BLaER1 treated with 17β-estradiol and CSF1 and Interleukin-3, amounts not matched to agents 10 nM and 100 nM (cell line): ENCODE measurements at regions not wholly inside any gene's neighbourhood (a gene's known extent, or its start where the extent isn't known, plus 50 kb on each side); places are given as distances from the start of the nearest gene placed in this dataset.
A peak's percentile ranks its signal among the peaks of the same experiment; 100 is the strongest.

Experiments used
- H3K27ac ChIP-seq, 11 experiments: shearing (Covaris generic); formaldehyde crosslinking; 2 replicates each; pipeline ENCODE4 v1.8.1; 2022
- H3K27me3 ChIP-seq, 11 experiments: shearing (Covaris generic); formaldehyde crosslinking; 2 replicates each; pipeline ENCODE4 v1.8.1; 2022
- H3K36me3 ChIP-seq, 11 experiments: shearing (Covaris generic); formaldehyde crosslinking; 2 replicates each; pipeline ENCODE4 v1.8.1; 2022
- H3K4me1 ChIP-seq, 10 experiments: shearing (Covaris generic); formaldehyde crosslinking; 2 replicates each; pipeline ENCODE4 v1.8.1; 2022
- H3K4me2 ChIP-seq, 11 experiments: shearing (Covaris generic); formaldehyde crosslinking; 2 replicates each; pipeline ENCODE4 v1.8.1; 2022
- H3K4me3 ChIP-seq, 10 experiments: shearing (Covaris generic); formaldehyde crosslinking; 2 replicates each; pipeline ENCODE4 v1.8.1; 2022
- H3K9ac ChIP-seq, 11 experiments: shearing (Covaris generic); formaldehyde crosslinking; 2 replicates each; pipeline ENCODE4 v1.8.1; 2022
- H3K9me3 ChIP-seq, 11 experiments: shearing (Covaris generic); formaldehyde crosslinking; replicated peaks in 1 of 11; 2 replicates each; pipeline ENCODE4 v1.8.1; 2022
- H4K20me1 ChIP-seq, 11 experiments: shearing (Covaris generic); formaldehyde crosslinking; 2 replicates each; pipeline ENCODE4 v1.8.1; 2022
- Cebpa-rat ChIP-seq, 11 experiments: shearing (Covaris generic); IDR thresholded peaks; 2 replicates each; pipeline ENCODE4 v1.8.1; 2022

DNA sequence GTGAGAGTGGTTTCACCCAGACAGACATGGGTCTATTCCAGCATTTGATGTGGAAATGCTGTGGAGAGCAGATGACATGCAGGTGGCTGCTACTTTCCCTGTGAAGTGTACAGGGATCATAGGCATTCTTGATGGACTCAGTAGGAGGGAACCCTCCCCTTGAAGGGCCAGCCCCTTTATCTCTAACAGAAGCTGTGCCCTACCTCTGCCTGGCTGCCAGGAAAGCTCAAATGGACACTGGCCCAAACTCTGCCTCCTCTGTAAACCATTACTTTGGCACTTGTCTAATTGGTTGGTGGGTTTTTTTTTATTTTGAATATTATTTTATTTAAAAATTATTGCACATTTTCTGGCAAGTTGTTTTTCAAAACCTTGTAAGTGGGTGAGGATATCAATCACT lies 106.7 kb upstream of the GGTLC1 start:
- H3K4me3 ChIP-seq = no peak overlapping the region
- no peaks in the 10 kb centered on the region for H3K4me1 ChIP-seq
- H3K27ac ChIP-seq = no peak overlapping the region
- no peak overlapping the region for H3K4me2 ChIP-seq
- no peaks in the 10 kb centered on the region for H3K27me3 ChIP-seq
- no peaks in the 10 kb centered on the region for H4K20me1 ChIP-seq
- no peak overlapping the region for H3K9ac ChIP-seq
- TF ChIP-seq Cebpa-rat (IDR thresholded peaks at IDR 0.05) = no peak
- no peaks in the 10 kb centered on the region for H3K36me3 ChIP-seq
- H3K9me3 ChIP-seq = no peaks in the 10 kb centered on the region

DNA sequence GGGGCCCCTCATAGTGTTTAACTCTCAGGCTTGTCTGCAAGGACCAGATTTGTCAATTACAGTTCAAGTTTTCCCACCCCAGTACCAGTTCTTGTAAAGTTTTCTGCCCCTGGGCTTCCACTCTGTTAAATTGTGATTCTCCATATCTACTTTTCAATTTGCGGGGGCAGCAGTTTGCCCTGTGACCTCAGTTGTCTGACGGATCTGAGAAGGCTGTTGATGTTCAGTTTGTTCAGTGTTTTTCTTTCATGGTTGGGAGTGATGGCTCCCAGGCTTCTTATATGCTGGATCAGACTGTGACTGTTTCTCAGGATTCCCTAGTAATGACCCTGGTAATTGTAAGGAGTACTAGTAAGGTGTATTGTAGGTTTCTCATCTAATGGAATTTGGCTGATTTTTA lies 101.0 kb upstream of the GGTLC1 start:
- Histone ChIP-seq H3K9me3 (no peaks in the 10 kb centered on the region), H3K27me3 (no peaks in the 10 kb centered on the region), H3K36me3 (no peaks in the 10 kb centered on the region), H3K27ac (no peak overlapping the region), H3K9ac (no peak overlapping the region), H3K4me2 (peak overlapping the region in 2 of 11 experiments; percentile 12 to 25; a peak in 1 of 22 replicates), H3K4me3 (no peak overlapping the region), H3K4me1 (peaks cover 0 to 8% (median 0%) of the 10 kb centered on the region in 10 experiments; a peak in 6 of 20 replicates), H4K20me1 (no peaks in the 10 kb centered on the region)
- TF ChIP-seq Cebpa-rat (IDR thresholded peaks at IDR 0.05) = no peak

DNA sequence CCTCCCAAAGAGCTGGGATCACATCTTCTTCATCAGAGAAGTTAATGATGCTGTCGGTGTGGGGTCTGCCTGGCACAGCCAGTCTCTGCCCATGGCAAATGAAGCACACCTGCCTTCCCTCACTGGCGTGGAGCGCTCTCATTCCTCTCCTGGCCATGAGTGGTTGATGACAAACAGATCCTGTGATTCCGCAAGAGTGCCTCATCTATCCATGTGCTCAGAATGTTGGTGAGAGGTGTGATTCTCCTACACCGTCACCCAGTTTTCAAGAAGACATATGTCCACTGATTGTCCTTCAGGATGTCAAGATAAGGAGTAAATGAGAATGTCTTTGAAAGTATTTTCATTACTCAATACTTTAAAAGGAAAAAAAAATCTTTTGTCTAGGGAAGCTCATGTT lies 97.5 kb upstream of the GGTLC1 start:
- Histone ChIP-seq H3K36me3 (no peaks in the 10 kb centered on the region), H3K27ac (no peak overlapping the region), H3K4me1 (peaks cover 0 to 8% (median 0%) of the 10 kb centered on the region in 10 experiments; a peak in 6 of 20 replicates), H3K9me3 (no peaks in the 10 kb centered on the region), H3K4me3 (no peak overlapping the region), H3K27me3 (no peaks in the 10 kb centered on the region), H3K4me2 (no peak overlapping the region), H4K20me1 (no peaks in the 10 kb centered on the region), H3K9ac (no peak overlapping the region)
- TF ChIP-seq Cebpa-rat (IDR thresholded peaks at IDR 0.05) = no peak

DNA sequence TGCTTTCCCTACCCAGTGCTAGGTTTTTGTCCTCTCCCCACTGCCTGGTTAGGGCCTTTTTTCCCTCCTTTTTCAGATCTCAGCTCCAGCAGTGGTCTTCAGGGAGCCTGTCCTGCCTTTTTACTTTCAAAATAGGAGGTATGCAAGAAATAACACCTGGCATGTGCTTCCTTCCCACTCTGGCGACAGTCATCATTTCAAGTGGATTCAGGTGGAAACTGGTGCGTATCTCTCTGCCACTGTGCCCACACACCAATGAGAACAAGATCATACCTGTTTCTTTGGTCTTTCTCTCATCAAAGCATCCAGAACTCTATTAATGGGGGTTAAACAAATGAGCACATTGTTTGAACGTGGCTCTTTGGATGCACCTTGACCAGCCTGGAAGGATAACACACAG lies 95.7 kb upstream of the GGTLC1 start:
- Histone ChIP-seq H3K27ac (no peak overlapping the region), H3K9ac (no peak overlapping the region), H3K36me3 (no peaks in the 10 kb centered on the region), H3K4me3 (no peak overlapping the region), H3K4me1 (peaks cover 0 to 8% (median 0%) of the 10 kb centered on the region in 10 experiments; a peak in 6 of 20 replicates), H3K27me3 (no peaks in the 10 kb centered on the region), H3K4me2 (no peak overlapping the region), H4K20me1 (no peaks in the 10 kb centered on the region), H3K9me3 (no peaks in the 10 kb centered on the region)
- TF ChIP-seq Cebpa-rat (IDR thresholded peaks at IDR 0.05) = no peak

DNA sequence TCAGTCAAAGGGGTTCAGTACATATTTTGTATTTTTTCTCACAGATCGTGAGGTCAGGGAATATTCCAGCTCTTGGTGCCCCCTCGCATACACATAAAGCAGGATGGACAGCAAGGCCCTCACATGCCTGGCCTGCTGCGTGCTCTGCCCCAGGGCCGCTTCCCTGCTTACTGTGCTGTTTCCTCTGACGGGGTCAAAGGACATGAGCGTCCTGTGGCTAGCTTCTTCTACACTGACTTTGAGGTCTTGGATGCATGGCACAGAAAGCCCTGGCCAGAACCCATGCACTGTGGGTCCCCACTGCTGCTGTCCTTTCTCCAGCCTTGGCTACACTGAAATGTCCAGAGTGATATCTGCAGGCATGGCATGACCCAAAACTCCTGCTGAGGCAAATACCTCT lies 92.5 kb upstream of the GGTLC1 start:
- no peaks in the 10 kb centered on the region for H3K9me3 ChIP-seq
- no peak overlapping the region for H3K4me2 ChIP-seq
- no peaks in the 10 kb centered on the region for H4K20me1 ChIP-seq
- H3K27me3 ChIP-seq = no peaks in the 10 kb centered on the region
- TF ChIP-seq Cebpa-rat (IDR thresholded peaks at IDR 0.05) = no peak
- H3K9ac ChIP-seq = no peak overlapping the region
- no peaks in the 10 kb centered on the region for H3K4me1 ChIP-seq
- no peak overlapping the region for H3K4me3 ChIP-seq
- no peaks in the 10 kb centered on the region for H3K36me3 ChIP-seq
- H3K27ac ChIP-seq = no peak overlapping the region

DNA sequence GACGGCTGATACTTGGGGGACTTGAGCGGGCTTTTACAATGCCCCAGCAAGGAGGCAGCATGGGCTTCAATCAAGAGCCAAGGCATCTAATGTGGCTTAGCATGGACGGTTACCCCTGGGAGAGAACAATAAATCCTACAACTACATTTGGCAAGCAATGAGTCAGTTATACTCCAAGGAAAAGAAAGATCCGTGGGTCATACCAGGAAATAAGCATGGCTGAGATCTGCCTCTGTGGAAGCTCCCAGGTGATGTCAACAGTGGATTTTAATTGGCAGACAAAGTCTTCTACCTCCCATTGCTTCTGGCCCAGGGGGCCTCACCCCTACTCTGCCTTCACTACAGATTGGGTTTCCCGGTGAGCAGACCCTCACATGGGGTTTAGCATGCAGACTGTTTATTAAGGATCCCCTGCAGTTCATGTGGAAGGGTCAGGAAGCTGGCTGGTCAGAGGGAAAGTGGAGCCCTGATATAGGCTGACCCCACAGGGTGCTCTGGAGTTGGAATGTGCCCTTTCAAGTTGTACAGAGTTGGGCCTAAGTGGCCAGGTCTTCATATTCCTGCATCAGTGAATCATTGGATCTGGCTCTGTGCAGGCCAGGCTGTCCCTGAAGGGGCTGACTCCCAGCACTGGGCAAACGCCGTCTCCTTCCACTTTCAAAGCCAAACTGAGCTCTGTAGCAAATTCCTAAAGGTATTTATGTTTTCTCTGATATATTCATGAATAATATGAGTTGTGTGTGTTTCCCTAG lies 91.3 kb upstream of the GGTLC1 start:
- no peak overlapping the region for H3K27ac ChIP-seq
- no peaks in the 10 kb centered on the region for H3K4me1 ChIP-seq
- H3K9ac ChIP-seq = no peak overlapping the region
- no peak overlapping the region for H3K4me3 ChIP-seq
- H3K9me3 ChIP-seq = no peaks in the 10 kb centered on the region
- no peaks in the 10 kb centered on the region for H4K20me1 ChIP-seq
- no peak overlapping the region for H3K4me2 ChIP-seq
- no peaks in the 10 kb centered on the region for H3K27me3 ChIP-seq
- no peak for TF ChIP-seq Cebpa-rat (IDR thresholded peaks at IDR 0.05)
- H3K36me3 ChIP-seq = no peaks in the 10 kb centered on the region

DNA sequence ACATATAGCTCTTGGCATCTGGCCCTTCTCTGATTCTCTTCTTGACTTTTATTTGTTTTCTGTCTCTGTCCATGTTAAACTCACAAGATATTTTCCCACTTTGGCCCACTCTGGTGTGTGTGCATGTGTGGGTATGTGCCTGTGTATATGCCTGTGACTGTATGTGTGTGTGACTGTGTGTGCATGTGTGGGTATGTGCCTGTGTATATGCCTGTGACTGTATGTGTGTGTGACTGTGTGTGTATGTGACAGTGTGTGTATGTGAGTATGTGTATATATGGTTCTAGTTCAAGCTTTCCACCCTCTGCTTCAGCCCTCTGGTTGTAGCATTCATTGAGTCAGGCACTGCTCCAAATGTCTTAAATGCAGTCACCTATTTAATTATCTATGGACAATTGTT lies 88.6 kb upstream of the GGTLC1 start:
- H3K9me3 ChIP-seq = peaks cover 0 to 3% (median 0%) of the 10 kb centered on the region in 11 experiments; a peak in 1 of 22 replicates
- H3K27ac ChIP-seq = no peak overlapping the region
- TF ChIP-seq Cebpa-rat (IDR thresholded peaks at IDR 0.05) = no peak
- H3K9ac ChIP-seq = no peak overlapping the region
- H3K4me2 ChIP-seq = no peak overlapping the region
- no peaks in the 10 kb centered on the region for H4K20me1 ChIP-seq
- H3K36me3 ChIP-seq = no peaks in the 10 kb centered on the region
- H3K4me3 ChIP-seq = no peak overlapping the region
- H3K4me1 ChIP-seq = no peaks in the 10 kb centered on the region
- no peaks in the 10 kb centered on the region for H3K27me3 ChIP-seq

DNA sequence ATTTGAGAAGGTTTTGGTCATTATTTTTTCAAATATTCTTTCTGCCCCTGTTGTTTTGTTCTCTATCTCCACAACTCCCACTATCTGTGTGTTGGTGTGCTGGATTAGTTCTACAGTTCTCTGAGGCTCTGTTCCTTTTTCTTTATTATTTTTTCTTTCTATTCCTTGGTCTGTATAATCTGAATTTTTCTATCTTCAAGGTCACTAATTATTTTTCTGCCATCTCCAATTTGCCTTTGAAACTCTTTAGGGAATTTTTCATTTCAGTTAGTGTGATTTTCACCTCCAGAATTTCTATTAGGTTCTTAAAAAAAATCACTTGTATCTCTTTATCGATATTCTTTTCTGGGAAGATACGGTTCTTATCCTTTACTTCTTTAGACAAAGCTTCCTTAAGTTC lies 82.1 kb upstream of the GGTLC1 start:
- Histone ChIP-seq H3K36me3 (no peaks in the 10 kb centered on the region), H3K27ac (no peak overlapping the region)
- no peak for TF ChIP-seq Cebpa-rat (IDR thresholded peaks at IDR 0.05)

DNA sequence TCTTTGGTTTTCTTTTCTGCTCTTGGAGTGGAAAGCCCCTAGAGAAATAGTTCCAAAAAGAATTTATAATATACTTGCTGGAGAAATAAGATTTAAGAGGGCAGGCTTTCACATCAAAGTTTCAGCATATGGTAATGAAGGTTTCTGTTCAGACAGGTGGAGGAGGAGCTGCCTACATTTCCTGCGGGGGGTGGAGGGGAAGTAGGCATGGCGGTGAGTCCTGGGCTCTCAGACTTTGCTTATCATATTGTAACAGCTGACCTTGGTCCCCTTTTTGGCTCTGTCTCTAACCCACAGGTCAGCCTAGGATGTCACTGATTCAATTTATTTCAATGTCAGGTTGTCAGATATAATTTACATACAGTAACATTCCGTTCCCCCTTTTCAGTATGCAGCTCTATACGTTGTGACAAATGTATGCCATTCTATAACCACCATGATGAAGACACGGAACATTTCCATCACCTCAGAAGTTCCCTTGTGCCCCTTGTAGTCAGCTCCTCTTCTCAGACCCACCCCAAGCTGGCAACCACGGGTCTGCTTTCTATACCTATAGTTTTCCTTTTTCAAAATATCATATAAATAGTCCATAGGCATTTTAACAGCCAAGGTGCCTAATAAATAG lies 77.6 kb upstream of the GGTLC1 start:
- no peaks in the 10 kb centered on the region for H4K20me1 ChIP-seq
- peaks cover 0 to 5% (median 0%) of the 10 kb centered on the region in 10 experiments; a peak in 2 of 20 replicates for H3K4me1 ChIP-seq
- H3K4me3 ChIP-seq = no peak overlapping the region
- H3K9ac ChIP-seq = no peak overlapping the region
- H3K4me2 ChIP-seq = peak overlapping the region in 2 of 11 experiments; percentile 5 to 6; a peak in 2 of 22 replicates
- H3K9me3 ChIP-seq = peaks cover 14 to 24% (median 16%) of the 10 kb centered on the region in 11 experiments; a peak in 21 of 22 replicates
- no peaks in the 10 kb centered on the region for H3K36me3 ChIP-seq
- H3K27ac ChIP-seq = no peak overlapping the region
- TF ChIP-seq Cebpa-rat (IDR thresholded peaks at IDR 0.05) = no peak
- H3K27me3 ChIP-seq = no peaks in the 10 kb centered on the region

More for the DNA sequence above, 82.1 kb upstream of the GGTLC1 start:
- H3K9ac ChIP-seq = no peak overlapping the region
- H3K27me3 ChIP-seq = no peaks in the 10 kb centered on the region
- no peaks in the 10 kb centered on the region for H3K4me1 ChIP-seq
- no peaks in the 10 kb centered on the region for H4K20me1 ChIP-seq
- no peak overlapping the region for H3K4me3 ChIP-seq
- H3K9me3 ChIP-seq = peaks cover 18 to 33% (median 23%) of the 10 kb centered on the region in 11 experiments; a peak in 21 of 22 replicates
- no peak overlapping the region for H3K4me2 ChIP-seq
